OCI-LY3 (cell line): ENCODE measurements at regions not wholly inside any gene's neighbourhood (a gene's known extent, or its start where the extent isn't known, plus 50 kb on each side); places are given as distances from the start of the nearest gene placed in this dataset.

ENCODE experiments used
- H2AFZ ChIP-seq: fragments of 200-600, 300-600 bp; shearing (Covaris generic); 2 replicates; pipeline ENCODE4 v1.6.0; 2014; ENCODE audit warnings: antibody characterized with exemption, low read depth, low read length
- H3K27ac ChIP-seq: fragments of 200-600, 300-600 bp; sonication (generic); 2 replicates; pipeline ENCODE4 v1.5.1; 2014; ENCODE audit warnings: mild to moderate bottlenecking, low read length, moderate library complexity, mixed read lengths
- H3K27me3 ChIP-seq: fragments of 200-600, 300-600 bp; sonication (generic); 2 replicates; pipeline ENCODE4 v1.6.1; 2014; ENCODE audit warnings: low read depth, low read length, mixed read lengths
- H3K36me3 ChIP-seq: fragments of 200-600, 300-600 bp; sonication (generic); replicated peaks from 2 replicates; pipeline ENCODE3; 2014; ENCODE audit warnings: low read depth, low read length, mixed read lengths
- H3K4me1 ChIP-seq: fragments of 300-600, 200-600 bp; sonication (generic); 2 replicates; pipeline ENCODE4 v1.6.1; 2014; ENCODE audit warnings: low read length, mixed read lengths
- H3K4me2 ChIP-seq: fragments of 200-600, 300-600 bp; sonication (generic); 2 replicates; pipeline ENCODE4 v1.6.1; 2014; ENCODE audit warnings: low read length, mixed read lengths
- H3K4me3 ChIP-seq: fragments of 300-600, 200-600 bp; sonication (generic); 2 replicates; pipeline ENCODE4 v1.5.1; 2014; ENCODE audit warnings: antibody characterized with exemption, mild to moderate bottlenecking, low read length, moderate library complexity
- H3K79me2 ChIP-seq: fragments of 300-600, 200-600 bp; shearing (Covaris generic); 2 replicates; pipeline ENCODE4 v1.6.1; 2014; ENCODE audit warnings: mild to moderate bottlenecking, low read length, mixed read lengths
- H3K9ac ChIP-seq: fragments of 300-600, 200-600 bp; shearing (Covaris generic); 2 replicates; pipeline ENCODE4 v1.6.0; 2014; ENCODE audit warnings: mild to moderate bottlenecking, low read length, moderate library complexity
- H3K9me3 ChIP-seq: fragments of 200-600, 300-600 bp; shearing (Covaris generic); 2 replicates; pipeline ENCODE4 v1.6.1; 2014; ENCODE audit warnings: low read length, mixed read lengths; ENCODE audit not compliant: insufficient read depth
- H4K20me1 ChIP-seq: fragments of 200-600, 300-600 bp; sonication (generic); 2 replicates; pipeline ENCODE4 v1.6.1; 2016; ENCODE audit warnings: low read length, mixed read lengths; ENCODE audit not compliant: insufficient read depth
- CTCF ChIP-seq: fragments of 200-600, 300-600 bp; sonication (generic); IDR thresholded peaks from 2 replicates; pipeline ENCODE4 v1.5.1; 2014; ENCODE audit warnings: antibody characterized with exemption, low read length, low read depth
- EZH2phosphoT487 ChIP-seq: fragments of 200-600 bp; shearing (Covaris generic); IDR thresholded peaks from 2 replicates; pipeline ENCODE4 v1.6.1; 2018; ENCODE audit warnings: antibody characterized with exemption, mixed run types, low read depth

GRCh38 chr11:80349997-80350396 is 909.2 kb upstream of the TENM4 start:
- Histone ChIP-seq H4K20me1 (no peaks in the 10 kb centered on the region), H3K4me3 (no peak overlapping the region), H3K9ac (no peak overlapping the region), H3K36me3 (no peaks in the 10 kb centered on the region), H3K27me3 (no peaks in the 10 kb centered on the region), H3K79me2 (no peaks in the 10 kb centered on the region), H3K4me1 (no peaks in the 10 kb centered on the region), H3K27ac (no peak overlapping the region), H2AFZ (no peak overlapping the region), H3K4me2 (no peak overlapping the region), H3K9me3 (no peaks in the 10 kb centered on the region)
- TF ChIP-seq EZH2phosphoT487 = no peak

GRCh38 chr11:80346353-80347059 is 905.7 kb upstream of the TENM4 start:
- Histone ChIP-seq H2AFZ (no peak overlapping the region), H4K20me1 (no peaks in the 10 kb centered on the region), H3K4me3 (no peak overlapping the region), H3K4me1 (no peaks in the 10 kb centered on the region), H3K27me3 (no peaks in the 10 kb centered on the region), H3K27ac (no peak overlapping the region), H3K9ac (no peak overlapping the region), H3K9me3 (no peaks in the 10 kb centered on the region), H3K4me2 (no peak overlapping the region), H3K36me3 (no peaks in the 10 kb centered on the region), H3K79me2 (no peaks in the 10 kb centered on the region)
- TF ChIP-seq CTCF (no peak), EZH2phosphoT487 (no peak)

- Histone ChIP-seq H3K36me3 (no peaks in the 10 kb centered on the region), H3K79me2 (no peaks in the 10 kb centered on the region), H2AFZ (no peak overlapping the region), H3K4me2 (no peak overlapping the region), H3K4me3 (no peak overlapping the region), H3K9ac (no peak overlapping the region), H3K4me1 (no peaks in the 10 kb centered on the region), H4K20me1 (no peaks in the 10 kb centered on the region), H3K27me3 (no peaks in the 10 kb centered on the region), H3K9me3 (no peaks in the 10 kb centered on the region), H3K27ac (no peak overlapping the region)
- TF ChIP-seq CTCF = no peak
- no peak for TF ChIP-seq EZH2phosphoT487
These were observed 902.6 kb upstream of the TENM4 start for GRCh38 chr11:80343436-80343835.

- H3K36me3 ChIP-seq = no peaks in the 10 kb centered on the region
- TF ChIP-seq CTCF (no peak), EZH2phosphoT487 (no peak)
- no peak overlapping the region for H3K9ac ChIP-seq
- H3K9me3 ChIP-seq = no peaks in the 10 kb centered on the region
- no peaks in the 10 kb centered on the region for H4K20me1 ChIP-seq
- no peaks in the 10 kb centered on the region for H3K4me1 ChIP-seq
- H3K27ac ChIP-seq = no peak overlapping the region
- no peak overlapping the region for H3K4me3 ChIP-seq
- no peaks in the 10 kb centered on the region for H3K27me3 ChIP-seq
- no peak overlapping the region for H3K4me2 ChIP-seq
- no peaks in the 10 kb centered on the region for H3K79me2 ChIP-seq
- no peak overlapping the region for H2AFZ ChIP-seq
These were observed 897.4 kb upstream of the TENM4 start for GRCh38 chr11:80338231-80338630.
